ENCODE measurements at regions not wholly inside any gene's neighbourhood (a gene's known extent, or its start where the extent isn't known, plus 50 kb on each side); places are given as distances from the start of the nearest gene placed in this dataset.
A peak's percentile ranks its signal among the peaks of the same experiment; 100 is the strongest.
"Not testable (repeated sequence)": the region's sequence is repeated elsewhere in the genome, so short reads cannot be mapped to it uniquely, and the experiment has no call there.

GRCh38 chr11:88061111-88061510, 114.1 kb downstream of the RAB38 start:
- DNase-seq (ENCODE audit: low spot score): no peak

- no peak for DNase-seq (ENCODE audit: low spot score)
These were observed 115.9 kb downstream of the RAB38 start for GRCh38 chr11:88059326-88059725.

- no peak for DNase-seq (ENCODE audit: low spot score)
These were observed 123.8 kb downstream of the RAB38 start for GRCh38 chr11:88051396-88051795.

- DNase-seq (ENCODE audit: low spot score): no peak
These were observed 125.0 kb downstream of the RAB38 start for GRCh38 chr11:88050247-88050646.

- not testable (repeated sequence) for DNase-seq (ENCODE audit: low spot score)
These were observed 130.0 kb downstream of the RAB38 start for GRCh38 chr11:88045288-88045687.

GRCh38 chr11:88044658-88045057, 130.6 kb downstream of the RAB38 start:
- not testable (repeated sequence) for DNase-seq (ENCODE audit: low spot score)

GRCh38 chr11:88043149-88043548, 132.1 kb downstream of the RAB38 start:
- DNase-seq (ENCODE audit: low spot score): no peak

- DNase-seq (ENCODE audit: low spot score): no peak
These were observed 132.6 kb downstream of the RAB38 start for GRCh38 chr11:88042647-88043046.

- DNase-seq (ENCODE audit: low spot score): no peak
These were observed 133.0 kb downstream of the RAB38 start for GRCh38 chr11:88042238-88042637.

- no peak for DNase-seq (ENCODE audit: low spot score)
These were observed 133.6 kb downstream of the RAB38 start for GRCh38 chr11:88041679-88042078.

- no peak for DNase-seq (ENCODE audit: low spot score)
These were observed 135.1 kb downstream of the RAB38 start for GRCh38 chr11:88040148-88040496.

GRCh38 chr11:88039476-88040147, 135.6 kb downstream of the RAB38 start:
- no peak for DNase-seq (ENCODE audit: low spot score)

- DNase-seq (ENCODE audit: low spot score): no peak
These were observed 137.2 kb downstream of the RAB38 start for GRCh38 chr11:88038063-88038462.

- no peak for DNase-seq (ENCODE audit: low spot score)
These were observed 138.5 kb downstream of the RAB38 start for GRCh38 chr11:88036701-88037100.

- no peak for DNase-seq (ENCODE audit: low spot score)
These were observed 140.0 kb downstream of the RAB38 start for GRCh38 chr11:88035271-88035670.

- no peak for DNase-seq (ENCODE audit: low spot score)
These were observed 157.6 kb downstream of the RAB38 start for GRCh38 chr11:88017666-88018065.

GRCh38 chr11:88016392-88017170, 158.7 kb downstream of the RAB38 start:
- DNase-seq (ENCODE audit: low spot score): peak; percentile 2

- no peak for DNase-seq (ENCODE audit: low spot score)
These were observed 160.1 kb downstream of the RAB38 start for GRCh38 chr11:88015170-88015569.

- DNase-seq (ENCODE audit: low spot score): no peak
These were observed 161.7 kb downstream of the RAB38 start for GRCh38 chr11:88013508-88014065.

- no peak for DNase-seq (ENCODE audit: low spot score)
These were observed 162.8 kb downstream of the RAB38 start for GRCh38 chr11:88012456-88012855.

GRCh38 chr11:87976009-87976408, 199.2 kb downstream of the RAB38 start:
- no peak for DNase-seq (ENCODE audit: low spot score)

GRCh38 chr11:87974797-87975196, 200.4 kb downstream of the RAB38 start:
- DNase-seq (ENCODE audit: low spot score): no peak

GRCh38 chr11:87972133-87972532, 203.1 kb downstream of the RAB38 start:
- DNase-seq (ENCODE audit: low spot score): peak; percentile 11
